Testis (tissue), 2 donors: ENCODE measurements at regions not wholly inside any gene's neighbourhood (a gene's known extent, or its start where the extent isn't known, plus 50 kb on each side); places are given as distances from the start of the nearest gene placed in this dataset.
"Not testable (repeated sequence)": the region's sequence is repeated elsewhere in the genome, so short reads cannot be mapped to it uniquely, and the experiment has no call there.

Experiments used
- CTCF ChIP-seq, 3 experiments: fragments of 450-650 bp in 2 of 3; fragments of 200-600 bp in 1 of 3; sonication (generic) in 1 of 3; IDR thresholded peaks; one replicate each; pipeline ENCODE4 v1.5.1; 2016 to 2019; ENCODE audit warnings: antibody characterized with exemption in 3 of 3, mild to moderate bottlenecking in 2 of 3, moderate library complexity in 1 of 3
- POLR2A ChIP-seq: fragments of 450-650 bp; IDR thresholded peaks from one replicate; pipeline ENCODE4 v1.6.1; 2017; ENCODE audit warnings: antibody characterized with exemption, mild to moderate bottlenecking, moderate library complexity

GRCh38 chr4:134698831-134699230 is 497.2 kb upstream of the PABPC4L start:
- TF ChIP-seq CTCF (IDR thresholded peaks at IDR 0.05); POLR2A: not testable (repeated sequence)
